Ammon's horn (tissue), 1 donor: ENCODE measurements at regions not wholly inside any gene's neighbourhood (a gene's known extent, or its start where the extent isn't known, plus 50 kb on each side); places are given as distances from the start of the nearest gene placed in this dataset.

Source experiments
- DNase-seq: peaks from one replicate; pipeline ENCODE4 v3.0.0-alpha.2; 2016; ENCODE audit warnings: low spot score

DNA sequence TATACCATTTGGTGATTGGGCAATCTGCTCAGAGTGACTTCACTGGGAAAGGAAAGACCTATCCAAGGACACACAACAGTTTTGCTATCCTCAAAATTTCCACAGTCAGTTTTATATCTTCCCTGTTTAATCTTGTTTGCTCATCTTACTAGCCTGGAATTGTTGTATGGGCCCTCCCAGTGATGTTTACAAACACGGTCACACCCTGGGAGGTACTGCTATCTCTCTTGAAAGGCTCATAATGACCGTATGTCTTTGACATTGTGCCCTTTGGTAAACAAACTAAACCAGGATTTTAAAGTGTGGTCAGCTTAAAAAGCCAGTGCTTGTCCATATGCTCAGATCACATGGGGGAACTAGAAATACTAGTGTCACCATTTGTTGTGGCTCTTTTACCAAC is 277.0 kb downstream of the CDH2 start:
- no peak for DNase-seq

DNA sequence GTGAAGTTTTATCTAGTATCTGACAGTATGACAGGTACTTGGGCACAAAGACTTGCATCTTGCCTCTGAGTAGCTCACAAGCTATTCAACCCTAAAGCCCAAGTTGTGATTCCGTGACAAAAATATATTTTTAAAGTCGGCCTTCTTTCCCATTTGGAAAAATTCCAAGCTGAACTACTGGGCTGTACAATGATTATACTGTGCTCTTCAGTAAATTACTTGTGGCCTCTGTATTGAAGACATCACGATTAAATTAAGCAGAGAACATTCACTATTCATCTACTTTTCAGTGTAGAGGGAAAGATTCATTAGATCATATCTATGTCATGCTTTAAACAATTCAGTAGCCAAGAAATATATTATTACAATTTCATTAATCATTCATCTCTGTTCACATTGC is 282.2 kb downstream of the CDH2 start:
- no peak for DNase-seq

DNA sequence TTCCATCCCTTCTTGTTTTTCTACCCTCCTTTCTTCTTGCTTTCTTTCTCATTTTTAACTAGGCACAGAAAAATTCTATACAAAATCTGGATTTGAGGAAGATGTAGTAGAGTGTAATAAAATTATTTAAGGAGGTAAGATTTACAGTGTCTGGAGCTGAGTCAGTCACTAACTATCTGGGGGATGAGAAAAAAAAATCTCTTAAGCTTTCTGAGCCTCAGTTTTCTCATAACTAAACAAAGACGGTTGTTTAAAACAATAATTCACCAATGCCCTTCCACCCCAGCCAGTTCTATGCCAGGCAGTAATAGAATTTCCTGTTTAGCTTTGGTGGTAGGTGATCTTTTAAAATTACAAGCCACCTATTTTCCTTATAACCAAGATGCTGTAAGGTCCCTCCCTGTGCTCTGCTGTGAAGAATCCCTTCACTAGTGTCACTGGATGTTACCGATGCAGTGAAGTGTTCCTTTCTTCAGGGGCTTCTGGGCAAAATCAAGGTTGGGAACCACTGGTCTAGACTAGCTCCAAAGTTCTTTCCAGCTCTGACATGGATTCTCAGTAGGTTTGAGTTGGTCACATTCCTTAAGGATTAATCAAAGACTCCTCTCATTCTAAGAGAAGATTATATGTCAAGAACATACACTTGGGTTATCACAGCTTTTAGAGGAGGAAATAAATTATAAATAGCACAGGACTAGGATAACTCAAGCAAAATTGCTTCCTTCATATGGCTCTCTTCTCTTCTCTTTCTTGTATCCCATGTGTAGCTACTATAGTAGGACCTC is 289.0 kb downstream of the CDH2 start:
- no peak for DNase-seq

DNA sequence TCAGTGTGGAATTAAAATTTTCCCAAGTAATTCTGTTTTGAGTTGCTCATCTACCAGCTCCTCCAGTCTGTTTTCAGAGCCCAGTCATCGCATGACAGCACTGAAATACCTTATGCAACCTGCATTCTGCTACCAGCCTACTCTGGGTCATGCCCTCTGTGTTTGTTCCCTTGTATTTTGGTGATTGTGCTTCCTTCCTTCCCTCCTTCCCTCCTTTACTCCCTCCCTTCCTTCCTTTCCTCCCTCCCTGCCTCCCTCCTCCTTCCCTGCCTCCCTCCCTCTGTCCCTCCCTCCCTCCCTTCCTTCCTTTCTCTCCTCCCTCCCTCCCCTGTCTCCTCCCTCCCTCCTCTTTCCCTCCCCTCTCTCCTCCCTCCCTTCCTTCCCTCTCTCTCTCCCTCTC is 289.6 kb downstream of the CDH2 start:
- no peak for DNase-seq

DNA sequence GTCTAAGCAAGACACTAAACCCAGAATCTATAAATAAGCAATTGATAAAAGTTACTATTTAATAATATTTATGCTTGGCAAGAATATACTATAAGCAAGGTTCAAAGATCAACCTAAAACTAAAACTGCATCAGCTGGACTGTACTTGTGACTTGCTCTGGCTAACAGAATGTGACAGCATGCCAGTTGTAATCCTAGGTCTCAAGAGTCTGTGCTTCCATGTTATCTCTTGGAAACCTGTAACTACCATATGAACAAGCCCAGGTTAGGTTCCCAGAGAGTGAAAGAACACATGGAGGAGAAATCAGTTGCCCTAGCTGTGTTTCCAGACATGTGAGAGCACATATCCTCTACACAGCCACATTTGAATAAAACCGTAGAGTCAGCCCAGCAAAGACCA is 297.4 kb downstream of the CDH2 start:
- DNase-seq, result no peak

GRCh38 chr18:27871726-27872125 is 305.2 kb downstream of the CDH2 start:
- no peak for DNase-seq

GRCh38 chr18:27869735-27870134 is 307.2 kb downstream of the CDH2 start:
- DNase-seq, result no peak

DNA sequence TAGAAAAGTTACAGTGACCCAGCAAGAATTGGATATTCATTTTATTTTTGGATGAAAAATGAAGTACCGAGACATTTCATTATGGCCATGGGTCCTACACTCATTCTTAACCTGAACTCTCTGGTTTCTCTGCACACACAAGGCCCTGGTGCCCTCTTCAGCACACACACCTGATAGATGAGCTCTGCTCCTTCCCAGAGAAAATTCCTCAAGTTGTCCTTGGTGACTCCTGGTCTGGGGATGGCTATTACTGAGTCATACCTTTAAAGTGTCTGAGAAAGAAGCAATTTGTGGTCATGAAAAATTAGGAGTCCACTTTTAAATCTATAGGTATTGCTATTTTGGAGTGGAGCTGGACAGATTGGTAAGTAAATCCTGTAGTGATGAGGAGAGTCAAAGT is 311.5 kb downstream of the CDH2 start:
- DNase-seq, result no peak

DNA sequence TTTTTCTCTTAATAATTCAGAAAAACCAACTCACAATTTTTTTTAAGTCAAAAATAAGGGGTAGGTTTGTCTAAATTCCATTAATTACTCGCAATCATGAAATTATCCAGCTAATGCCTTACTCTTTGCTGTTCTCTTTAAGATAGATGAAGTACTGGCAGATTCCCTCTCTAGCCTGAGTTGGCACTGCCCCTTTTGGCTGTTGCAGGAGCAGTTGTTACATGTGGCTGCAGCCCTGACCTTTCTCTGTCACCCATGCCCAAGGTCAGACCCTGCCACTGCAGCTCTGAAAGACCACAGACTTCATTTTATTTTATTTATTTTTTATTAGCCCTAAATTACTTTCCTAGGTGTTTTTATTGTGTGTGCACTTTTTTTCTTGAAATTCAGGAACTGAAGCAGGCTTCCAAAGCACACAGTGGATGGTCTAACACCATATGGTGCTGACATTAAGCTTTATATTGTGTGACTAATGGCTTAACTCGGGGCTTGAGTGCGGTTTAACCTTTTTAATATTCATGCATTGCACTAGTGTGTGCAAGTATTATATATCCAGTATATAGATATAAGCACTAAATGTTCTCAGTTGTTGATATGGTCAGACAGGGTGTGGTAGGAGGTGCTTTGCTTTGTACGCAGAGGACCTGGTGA is 313.0 kb downstream of the CDH2 start:
- DNase-seq, result no peak

DNA sequence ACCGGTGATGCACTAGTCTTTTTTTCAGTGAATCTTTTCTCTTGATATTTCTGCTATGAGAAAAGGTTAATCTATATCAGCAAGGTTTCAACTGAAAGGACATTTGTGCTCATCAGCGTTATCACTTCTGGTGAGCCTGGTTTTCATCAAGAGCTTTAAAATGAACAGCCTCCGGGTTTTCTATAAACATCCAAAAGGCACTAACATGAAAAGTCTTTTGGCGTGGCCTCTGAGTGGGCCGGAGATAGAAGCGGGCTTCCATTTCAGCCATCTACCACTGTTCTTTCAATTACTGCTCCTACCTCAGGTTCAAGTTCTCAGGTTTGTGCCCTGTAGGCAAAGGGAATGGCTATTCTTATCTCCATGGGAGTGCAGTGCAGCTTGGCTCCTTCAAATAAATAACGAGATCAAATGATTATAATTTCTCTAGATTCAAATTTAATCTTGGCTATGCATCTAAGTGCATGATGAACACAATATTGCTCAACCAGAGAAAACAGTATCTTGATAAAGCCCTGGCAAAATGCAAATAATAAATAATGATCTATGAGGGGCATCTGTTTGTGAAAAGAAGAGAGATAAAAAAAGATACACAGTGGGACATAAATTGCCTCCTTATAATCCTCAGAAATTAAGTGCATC is 314.8 kb downstream of the CDH2 start:
- no peak for DNase-seq

GRCh38 chr18:27861539-27861938 is 315.4 kb downstream of the CDH2 start:
- DNase-seq, result no peak

GRCh38 chr18:27860701-27861107 is 316.2 kb downstream of the CDH2 start:
- DNase-seq, result no peak

- no peak for DNase-seq
Measured at GRCh38 chr18:27860011-27860410, 316.9 kb downstream of the CDH2 start.

DNA sequence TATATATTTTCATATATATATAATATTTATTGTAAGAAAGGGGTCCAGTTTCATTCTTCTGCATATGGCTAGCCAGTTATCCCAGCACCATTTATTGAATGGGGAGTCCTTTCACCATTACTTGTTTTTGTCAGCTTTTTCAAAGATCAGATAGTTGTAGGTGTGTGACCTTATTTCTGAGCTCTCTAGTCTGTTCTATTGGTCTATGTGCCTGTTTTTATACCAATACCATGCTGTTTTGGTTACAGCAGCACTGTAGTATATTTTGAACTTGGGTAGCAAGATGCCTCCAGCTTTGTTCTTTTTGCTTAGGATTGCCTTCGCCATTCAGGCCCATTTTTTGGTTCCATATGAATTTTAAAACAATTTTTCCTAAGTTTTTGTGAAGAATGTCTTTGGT is 320.1 kb downstream of the CDH2 start:
- no peak for DNase-seq

DNA sequence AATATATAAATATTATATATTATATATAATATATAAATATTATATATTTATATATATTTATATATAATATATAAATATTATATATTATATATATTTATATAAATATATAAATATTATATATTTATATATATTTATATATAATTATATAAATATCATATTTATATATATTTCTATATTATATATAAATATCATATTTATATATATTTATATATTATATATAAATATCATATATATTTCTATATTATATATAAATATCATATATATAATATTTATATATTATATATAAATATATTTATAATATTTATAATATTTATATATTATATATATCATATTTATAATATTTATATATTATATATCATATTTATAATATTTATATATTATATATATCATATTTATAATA is 321.4 kb downstream of the CDH2 start:
- no peak for DNase-seq

DNA sequence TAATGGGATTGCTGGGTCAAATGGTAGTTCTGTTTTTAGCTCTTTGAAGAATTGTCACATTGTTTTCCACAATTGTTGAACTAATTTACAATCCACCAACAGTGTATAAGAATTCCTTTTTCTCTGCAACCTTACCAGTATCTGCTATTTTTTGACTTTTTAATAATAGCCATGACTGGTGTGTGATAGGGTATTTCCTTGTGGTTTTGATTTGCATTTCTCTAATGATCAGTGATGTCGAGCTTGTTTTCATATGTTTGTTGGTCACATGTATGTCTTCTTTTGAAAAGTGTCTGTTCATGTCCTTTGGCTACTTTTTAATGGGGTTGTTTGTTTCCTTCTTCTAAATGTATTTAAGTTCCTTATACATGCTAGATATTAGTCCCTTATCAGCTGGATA is 322.3 kb downstream of the CDH2 start:
- no peak for DNase-seq

DNA sequence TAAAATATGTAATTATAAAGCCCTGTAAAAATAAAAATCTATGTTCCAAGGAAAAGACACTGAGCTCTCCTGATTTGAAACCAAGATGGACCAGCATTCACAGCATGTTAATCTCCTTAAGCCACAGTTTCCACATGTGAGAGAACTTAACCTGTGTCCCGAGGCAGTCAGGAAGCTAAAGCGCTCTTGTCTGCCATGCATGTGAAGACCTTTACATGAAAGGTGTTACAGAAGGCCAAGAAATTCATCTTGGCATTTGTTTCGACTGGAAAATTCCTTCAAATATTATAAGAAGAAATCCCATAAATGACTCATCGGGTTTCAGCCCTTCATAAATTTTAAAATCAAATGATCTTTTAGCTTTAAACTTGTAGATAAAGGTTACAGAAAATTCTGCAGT is 328.6 kb downstream of the CDH2 start:
- no peak for DNase-seq

DNA sequence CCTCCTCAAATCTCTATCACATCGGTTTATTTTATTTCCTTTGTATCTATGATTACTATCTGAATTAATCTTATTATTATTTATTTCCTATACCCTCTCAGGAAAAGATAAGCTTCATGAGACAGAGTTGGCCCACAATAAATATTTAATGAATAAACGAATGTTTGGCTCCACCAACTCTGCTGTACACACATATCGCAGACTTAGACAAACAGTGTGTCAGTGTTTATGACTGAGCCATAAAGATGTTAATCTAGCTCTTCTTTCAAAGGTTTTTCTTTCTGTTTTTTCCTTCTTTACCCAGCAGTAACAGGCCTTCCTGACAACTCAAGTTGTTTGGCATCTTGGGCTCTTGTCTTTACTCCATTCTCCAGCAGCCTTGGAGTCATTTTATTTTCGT is 329.5 kb downstream of the CDH2 start:
- no peak for DNase-seq

- no peak for DNase-seq
Measured at GRCh38 chr18:27845897-27846296, 331.0 kb downstream of the CDH2 start.

DNA sequence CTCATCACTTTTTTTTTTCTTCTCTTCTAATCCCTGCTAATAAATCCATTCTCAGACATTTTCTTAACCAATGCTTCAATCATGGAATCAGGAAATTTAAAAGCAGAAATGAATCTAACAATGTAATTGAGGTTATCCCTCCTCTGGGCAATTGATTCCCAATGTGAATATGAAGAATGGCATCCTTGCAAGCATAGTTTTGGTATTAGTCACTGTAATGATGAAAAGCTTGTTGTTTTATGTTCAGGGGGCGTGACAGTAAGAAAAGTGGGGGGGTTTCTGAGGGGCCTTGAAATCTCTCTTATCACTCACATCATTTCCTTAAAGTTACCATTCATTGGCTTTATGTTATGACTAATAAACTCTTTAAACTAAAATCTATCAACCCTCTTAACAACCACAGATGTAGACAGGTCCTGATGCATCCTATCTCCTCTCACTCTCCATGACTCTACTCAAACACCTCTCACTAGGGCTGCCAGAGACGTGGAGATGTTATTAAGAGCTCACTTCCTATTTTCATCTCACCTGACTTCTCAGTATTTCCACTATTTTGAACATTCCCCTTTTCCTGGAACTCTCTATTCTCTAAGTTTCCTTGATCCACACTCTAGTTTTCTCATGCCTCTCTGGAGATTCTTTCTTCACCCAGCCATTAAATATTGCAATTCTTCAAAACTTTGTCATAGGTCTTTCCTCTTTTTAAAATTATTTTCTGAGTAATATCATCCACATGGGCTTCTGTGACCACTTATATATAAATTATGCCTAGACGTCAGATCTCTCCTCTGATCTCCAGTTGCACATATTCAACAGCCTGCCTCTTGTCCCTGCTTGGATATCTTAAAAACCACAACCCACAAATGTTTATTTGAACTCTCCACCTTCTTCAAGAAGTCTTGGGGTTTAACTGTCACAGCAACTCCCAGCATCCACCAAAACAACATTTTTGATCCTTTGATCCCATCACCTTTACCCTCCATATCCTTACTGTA is 332.9 kb downstream of the CDH2 start:
- DNase-seq, result no peak

GRCh38 chr18:27839141-27839540 is 337.8 kb downstream of the CDH2 start:
- no peak for DNase-seq

DNA sequence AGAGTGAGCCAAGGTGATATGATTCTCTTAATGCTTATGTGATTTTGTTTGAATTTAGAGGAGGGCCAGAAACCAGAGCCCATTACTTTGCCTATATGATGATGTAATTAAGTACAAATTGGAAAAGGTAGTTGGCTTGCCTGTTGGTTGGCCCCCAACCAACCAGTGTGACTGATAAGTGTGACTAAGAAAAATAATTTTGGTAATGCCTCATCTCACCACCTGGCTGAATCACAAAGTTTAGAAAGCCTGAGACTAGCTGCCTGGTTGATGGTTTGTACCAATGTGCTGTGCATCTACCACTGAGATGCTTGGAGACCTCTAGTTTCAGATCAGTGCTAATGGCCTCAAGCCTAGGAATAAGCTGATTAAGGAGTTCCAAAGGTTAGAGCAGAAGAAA is 338.7 kb downstream of the CDH2 start:
- DNase-seq, result no peak
